Vagina (tissue), 2 donors: ENCODE measurements at regions not wholly inside any gene's neighbourhood (a gene's known extent, or its start where the extent isn't known, plus 50 kb on each side); places are given as distances from the start of the nearest gene placed in this dataset.

ENCODE experiments used
- POLR2A ChIP-seq, 2 donors: fragments of 450-650 bp; IDR thresholded peaks; one replicate each; pipeline ENCODE4 v1.6.1; 2017; ENCODE audit warnings: antibody characterized with exemption in 2 of 2, mild to moderate bottlenecking in 2 of 2, moderate library complexity in 2 of 2
- TF ChIP-seq, protein P1 (sequence below), 3 experiments: fragments of 450-650 bp in 2 of 3; fragments of 200-600 bp in 1 of 3; sonication (generic) in 1 of 3; IDR thresholded peaks; one replicate each; pipeline ENCODE4 v1.5.1; 2017 to 2019; ENCODE audit warnings: antibody characterized with exemption in 3 of 3, mild to moderate bottlenecking in 2 of 3, moderate library complexity in 2 of 3

DNA sequence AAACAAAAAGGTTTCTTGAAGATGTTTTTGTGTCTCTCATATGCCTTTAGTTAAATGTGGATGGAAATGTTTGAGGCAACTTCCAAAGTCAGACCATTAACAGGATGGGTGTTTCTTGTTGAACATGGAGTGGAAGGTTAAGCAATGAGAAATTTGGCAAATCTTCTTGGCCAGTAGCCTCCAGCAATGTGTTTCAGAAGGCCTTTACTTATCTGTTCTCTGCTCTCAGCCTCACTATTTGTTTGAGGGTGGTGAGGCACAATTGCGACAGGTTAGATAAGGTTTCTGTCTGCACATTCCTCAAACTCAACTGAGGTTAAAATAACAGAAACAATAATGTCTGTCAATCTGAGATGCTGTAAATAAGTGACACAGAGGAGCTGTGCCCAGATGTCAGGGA is 1019.0 kb downstream of the DIAPH3 start:
- no peak for TF ChIP-seq POLR2A (IDR thresholded peaks at IDR 0.05)
- TF ChIP-seq, protein P1, sequence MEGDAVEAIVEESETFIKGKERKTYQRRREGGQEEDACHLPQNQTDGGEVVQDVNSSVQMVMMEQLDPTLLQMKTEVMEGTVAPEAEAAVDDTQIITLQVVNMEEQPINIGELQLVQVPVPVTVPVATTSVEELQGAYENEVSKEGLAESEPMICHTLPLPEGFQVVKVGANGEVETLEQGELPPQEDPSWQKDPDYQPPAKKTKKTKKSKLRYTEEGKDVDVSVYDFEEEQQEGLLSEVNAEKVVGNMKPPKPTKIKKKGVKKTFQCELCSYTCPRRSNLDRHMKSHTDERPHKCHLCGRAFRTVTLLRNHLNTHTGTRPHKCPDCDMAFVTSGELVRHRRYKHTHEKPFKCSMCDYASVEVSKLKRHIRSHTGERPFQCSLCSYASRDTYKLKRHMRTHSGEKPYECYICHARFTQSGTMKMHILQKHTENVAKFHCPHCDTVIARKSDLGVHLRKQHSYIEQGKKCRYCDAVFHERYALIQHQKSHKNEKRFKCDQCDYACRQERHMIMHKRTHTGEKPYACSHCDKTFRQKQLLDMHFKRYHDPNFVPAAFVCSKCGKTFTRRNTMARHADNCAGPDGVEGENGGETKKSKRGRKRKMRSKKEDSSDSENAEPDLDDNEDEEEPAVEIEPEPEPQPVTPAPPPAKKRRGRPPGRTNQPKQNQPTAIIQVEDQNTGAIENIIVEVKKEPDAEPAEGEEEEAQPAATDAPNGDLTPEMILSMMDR (IDR thresholded peaks at IDR 0.05) = no peak
